Heart left ventricle (tissue), 13 donors: ENCODE measurements at regions not wholly inside any gene's neighbourhood (a gene's known extent, or its start where the extent isn't known, plus 50 kb on each side); places are given as distances from the start of the nearest gene placed in this dataset.

Experiments
- POLR2A ChIP-seq, 2 donors: fragments of 450-650 bp; IDR thresholded peaks; one replicate each; pipeline ENCODE4 v1.6.1; 2017; ENCODE audit warnings: antibody characterized with exemption in 2 of 2, mild to moderate bottlenecking in 2 of 2, moderate library complexity in 2 of 2
- TF ChIP-seq, protein P1 (sequence below), 12 donors: fragments of 200-600 bp; sonication (generic) in 4 of 12; IDR thresholded peaks; one replicate each; pipeline versions ENCODE4 v1.5.0 to v1.8.0; 2018 to 2022; ENCODE audit warnings: antibody characterized with exemption in 12 of 12, mild to moderate bottlenecking in 5 of 12
- donor health status: ischemic (EF 13 %, LVEDD 7.1; RV severe dilation, severe dysfunction).
- donor health status: DM: no; HTN: yes; CAD: no.
- donor health status: DM: no; HTN: no; CAD: no.
- donor health status: ischemic (EF 25% LVEDD 6.9; RV normal size, moderate dysfunction).
- donor health status: ischemic (EF 25% LVEDD 5.7; RV mildly dilated, moderate dysfunction).
- donor health status: ischemic (EF 35%, LVEDD 5.7; RV mildly dilated, moderate dysfunction).
- donor health status: nonischemic (EF 11% LVEDD 7.7; RV severe dilation, severe dysfunction).
- donor health status: DM: yes; HTN: yes; CAD: no.
- donor health status: PGD.
- donor health status: ischemic (EF 29% LVEDD 5.4; RV normal size, mild dysfunction).
- donor health status: nonischemic (EF 23%, LVEDD 6.1; RV moderate dilation, normal function).

DNA sequence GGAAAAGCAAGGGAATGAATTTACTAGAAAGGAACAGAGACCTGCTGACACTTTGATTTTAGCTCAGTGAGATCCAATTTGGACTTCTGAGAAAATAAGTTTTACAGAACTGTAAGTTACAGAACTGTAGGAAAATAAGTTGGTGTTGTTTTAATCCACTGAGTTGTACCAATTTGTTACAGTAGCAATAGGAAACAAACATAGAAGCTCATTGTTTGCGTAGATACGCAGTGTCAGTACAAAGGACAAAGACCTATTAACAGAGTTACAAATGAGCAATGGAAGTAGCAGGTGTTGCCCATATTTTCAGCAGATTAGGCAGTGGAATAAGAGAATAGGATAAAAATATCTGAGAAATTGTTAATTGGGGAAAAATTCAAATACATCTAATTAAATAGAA lies 385.8 kb upstream of the CNTN6 start:
- TF ChIP-seq, protein P1, sequence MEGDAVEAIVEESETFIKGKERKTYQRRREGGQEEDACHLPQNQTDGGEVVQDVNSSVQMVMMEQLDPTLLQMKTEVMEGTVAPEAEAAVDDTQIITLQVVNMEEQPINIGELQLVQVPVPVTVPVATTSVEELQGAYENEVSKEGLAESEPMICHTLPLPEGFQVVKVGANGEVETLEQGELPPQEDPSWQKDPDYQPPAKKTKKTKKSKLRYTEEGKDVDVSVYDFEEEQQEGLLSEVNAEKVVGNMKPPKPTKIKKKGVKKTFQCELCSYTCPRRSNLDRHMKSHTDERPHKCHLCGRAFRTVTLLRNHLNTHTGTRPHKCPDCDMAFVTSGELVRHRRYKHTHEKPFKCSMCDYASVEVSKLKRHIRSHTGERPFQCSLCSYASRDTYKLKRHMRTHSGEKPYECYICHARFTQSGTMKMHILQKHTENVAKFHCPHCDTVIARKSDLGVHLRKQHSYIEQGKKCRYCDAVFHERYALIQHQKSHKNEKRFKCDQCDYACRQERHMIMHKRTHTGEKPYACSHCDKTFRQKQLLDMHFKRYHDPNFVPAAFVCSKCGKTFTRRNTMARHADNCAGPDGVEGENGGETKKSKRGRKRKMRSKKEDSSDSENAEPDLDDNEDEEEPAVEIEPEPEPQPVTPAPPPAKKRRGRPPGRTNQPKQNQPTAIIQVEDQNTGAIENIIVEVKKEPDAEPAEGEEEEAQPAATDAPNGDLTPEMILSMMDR (IDR thresholded peaks at IDR 0.05): no peak
- no peak for TF ChIP-seq POLR2A (IDR thresholded peaks at IDR 0.05)
